GM12875 (cell line): ENCODE measurements at regions not wholly inside any gene's neighbourhood (a gene's known extent, or its start where the extent isn't known, plus 50 kb on each side); places are given as distances from the start of the nearest gene placed in this dataset.

ENCODE experiments used
- H3K4me3 ChIP-seq: one replicate; pipeline ENCODE4 v1.5.1; 2011; ENCODE audit warnings: low read depth, low read length, control low read depth
- TF ChIP-seq, protein P1 (sequence below): IDR thresholded peaks from 2 replicates; pipeline ENCODE4 v1.5.1; 2011; ENCODE audit warnings: low read depth, mild to moderate bottlenecking, control low read depth, inconsistent platforms, low read length, moderate library complexity, borderline replicate concordance; ENCODE audit not compliant: insufficient read depth

DNA sequence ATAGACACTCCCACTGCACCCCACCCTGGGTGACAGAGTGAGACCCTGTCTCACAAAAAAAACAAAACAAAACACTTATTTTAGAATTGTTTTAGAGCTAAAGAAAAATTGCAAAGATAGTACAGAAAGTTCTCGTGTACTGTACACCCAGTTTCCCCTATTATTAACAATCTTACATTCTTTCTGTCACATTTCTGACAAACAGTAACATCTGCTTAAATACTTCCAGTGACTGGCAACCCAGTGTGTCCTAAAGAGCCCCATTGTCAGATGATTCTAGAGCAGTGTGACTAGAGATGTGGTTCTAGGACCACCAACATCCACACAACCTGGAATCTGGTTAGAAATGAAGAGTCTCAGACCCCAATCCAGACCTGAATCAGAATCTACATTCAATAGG lies 90.5 kb downstream of the LEPR start:
- no peak overlapping the region for H3K4me3 ChIP-seq
- TF ChIP-seq, protein P1, sequence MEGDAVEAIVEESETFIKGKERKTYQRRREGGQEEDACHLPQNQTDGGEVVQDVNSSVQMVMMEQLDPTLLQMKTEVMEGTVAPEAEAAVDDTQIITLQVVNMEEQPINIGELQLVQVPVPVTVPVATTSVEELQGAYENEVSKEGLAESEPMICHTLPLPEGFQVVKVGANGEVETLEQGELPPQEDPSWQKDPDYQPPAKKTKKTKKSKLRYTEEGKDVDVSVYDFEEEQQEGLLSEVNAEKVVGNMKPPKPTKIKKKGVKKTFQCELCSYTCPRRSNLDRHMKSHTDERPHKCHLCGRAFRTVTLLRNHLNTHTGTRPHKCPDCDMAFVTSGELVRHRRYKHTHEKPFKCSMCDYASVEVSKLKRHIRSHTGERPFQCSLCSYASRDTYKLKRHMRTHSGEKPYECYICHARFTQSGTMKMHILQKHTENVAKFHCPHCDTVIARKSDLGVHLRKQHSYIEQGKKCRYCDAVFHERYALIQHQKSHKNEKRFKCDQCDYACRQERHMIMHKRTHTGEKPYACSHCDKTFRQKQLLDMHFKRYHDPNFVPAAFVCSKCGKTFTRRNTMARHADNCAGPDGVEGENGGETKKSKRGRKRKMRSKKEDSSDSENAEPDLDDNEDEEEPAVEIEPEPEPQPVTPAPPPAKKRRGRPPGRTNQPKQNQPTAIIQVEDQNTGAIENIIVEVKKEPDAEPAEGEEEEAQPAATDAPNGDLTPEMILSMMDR: no peak

DNA sequence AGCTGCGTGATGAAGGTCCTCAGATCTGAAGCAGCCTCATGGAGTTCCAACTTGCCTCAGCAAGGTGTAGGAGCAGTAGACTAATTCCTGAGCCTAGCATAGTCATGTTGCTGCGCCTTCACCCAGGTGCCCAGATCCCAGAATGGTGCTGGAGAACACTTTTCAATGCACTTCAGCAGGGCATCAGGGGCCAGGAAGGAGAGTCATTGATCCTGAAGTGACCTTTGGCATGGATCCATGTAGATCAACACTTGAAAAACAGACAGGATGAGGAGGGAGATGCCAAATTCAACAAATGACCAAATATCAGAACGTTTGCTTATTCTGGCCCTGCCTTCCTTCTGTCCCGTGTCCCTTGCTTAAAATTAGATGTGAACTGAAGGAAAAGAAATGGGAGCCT lies 91.9 kb downstream of the LEPR start:
- TF ChIP-seq, protein P1: no peak

DNA sequence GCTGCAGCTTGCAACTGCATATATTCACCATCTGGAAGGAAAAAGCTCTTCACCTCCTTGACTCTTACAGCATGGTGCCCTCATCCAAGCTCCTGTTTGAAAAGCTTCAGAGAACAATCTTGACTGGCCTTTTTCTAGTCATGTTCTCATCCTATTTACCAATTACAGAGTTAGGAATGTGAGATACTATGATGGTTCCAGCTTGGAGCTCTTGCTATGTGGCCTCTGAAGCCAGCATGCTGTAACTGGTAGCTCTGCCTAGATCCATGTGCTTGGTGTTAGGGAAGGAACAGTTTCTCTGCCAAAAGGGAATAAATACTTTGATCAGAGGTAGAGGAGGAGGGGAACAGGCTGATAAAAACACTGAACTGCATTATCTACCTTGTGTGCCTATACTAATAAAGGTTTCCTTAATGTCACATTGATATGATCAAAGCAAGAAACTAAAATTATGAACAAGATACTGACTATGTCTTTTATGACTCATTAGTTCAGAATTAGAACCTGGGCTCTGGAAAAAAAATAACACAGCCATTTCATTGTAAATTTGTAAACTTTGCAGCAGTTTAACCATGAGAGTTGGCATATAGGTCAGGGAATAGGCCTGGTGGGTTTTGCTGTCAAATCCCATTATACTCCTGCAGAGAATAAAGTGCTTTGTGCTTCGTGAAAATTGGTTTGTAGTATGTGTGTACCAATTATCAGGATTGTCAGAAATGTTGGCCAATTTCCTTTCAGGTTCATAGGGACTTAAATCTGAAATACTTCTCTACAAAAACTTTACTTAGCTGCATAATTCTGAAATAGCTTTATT lies 92.7 kb downstream of the LEPR start:
- TF ChIP-seq, protein P1: no peak
- H3K4me3 ChIP-seq: no peak overlapping the region

More for the DNA sequence above, 91.9 kb downstream of the LEPR start:
- no peak overlapping the region for H3K4me3 ChIP-seq

DNA sequence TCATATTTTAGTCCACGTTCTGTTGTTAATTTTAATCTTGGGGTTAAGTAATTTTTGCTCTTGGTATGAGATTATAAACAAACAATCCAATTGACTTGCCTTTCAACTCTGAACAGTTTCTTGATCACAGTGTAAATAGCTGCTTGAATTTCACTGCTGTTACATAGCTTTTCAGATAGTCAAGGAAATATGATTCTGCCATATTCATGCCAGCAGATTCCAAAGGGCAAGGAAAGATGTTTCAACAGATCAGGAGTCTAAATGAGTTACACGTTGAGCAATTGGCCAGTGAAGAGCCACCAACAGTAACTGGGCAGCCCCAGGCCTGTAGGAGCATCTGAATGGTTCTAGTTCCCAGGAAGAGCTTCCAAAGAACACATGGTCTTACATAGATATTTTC lies 93.6 kb downstream of the LEPR start:
- H3K4me3 ChIP-seq: no peak overlapping the region
- TF ChIP-seq, protein P1: no peak

DNA sequence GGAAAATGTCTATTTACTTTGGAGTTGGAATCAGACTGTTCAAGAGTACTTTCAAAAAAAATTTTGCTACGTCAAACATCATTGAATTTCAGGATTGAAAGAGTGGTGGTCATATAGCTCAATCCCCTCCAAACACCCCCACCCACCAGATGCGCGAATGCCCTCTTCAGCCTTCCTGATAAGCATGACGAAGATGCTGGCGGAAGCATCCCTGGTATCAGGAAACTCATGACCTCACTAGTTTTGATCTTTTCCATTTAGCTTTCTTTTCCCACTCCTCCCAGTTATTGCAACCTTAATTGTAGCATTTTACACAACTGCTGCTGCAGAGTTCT lies 104.4 kb downstream of the LEPR start:
- no peak overlapping the region for H3K4me3 ChIP-seq
- TF ChIP-seq, protein P1: no peak

DNA sequence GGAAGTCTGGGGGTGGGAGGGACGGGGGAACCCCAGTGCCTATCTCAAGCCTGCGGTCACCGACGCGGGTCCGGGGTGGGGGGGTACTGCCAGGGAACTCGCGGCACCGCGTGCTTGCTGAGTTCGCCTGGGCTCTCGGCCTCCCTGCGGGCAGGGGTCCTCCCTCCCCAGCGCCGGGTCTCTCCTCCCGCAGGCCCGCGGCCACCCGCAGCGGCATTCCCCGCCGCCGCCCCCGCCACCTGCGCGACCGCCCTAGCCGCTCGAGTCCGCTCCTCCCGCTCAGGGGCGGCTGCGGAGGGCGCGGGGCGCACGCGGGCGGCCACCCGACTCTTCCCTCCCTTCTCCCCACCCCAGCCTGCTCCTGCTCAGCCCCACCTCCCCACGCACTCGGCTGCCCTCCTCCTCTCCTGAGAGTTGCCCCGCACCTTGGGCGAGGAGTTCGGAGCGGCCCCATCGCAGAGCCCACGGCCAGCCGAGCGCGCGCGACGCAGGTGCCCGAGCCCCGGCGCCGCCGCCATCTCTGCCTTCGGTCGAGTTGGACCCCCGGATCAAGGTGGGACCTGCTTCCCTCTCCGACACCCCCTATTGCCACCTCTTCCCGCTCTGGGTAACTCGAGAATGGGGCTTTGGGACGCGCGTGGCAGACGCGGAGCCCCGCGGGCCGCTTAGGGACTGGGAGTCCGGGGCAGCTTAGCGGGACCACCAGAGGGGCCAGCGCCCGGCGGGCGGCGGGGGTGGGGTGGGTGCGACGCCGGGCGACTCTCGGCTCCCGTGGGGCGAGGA lies 105.0 kb downstream of the LEPR start:
- TF ChIP-seq, protein P1: no peak
- H3K4me3 ChIP-seq: no peak overlapping the region
